ENCODE measurements at regions not wholly inside any gene's neighbourhood (a gene's known extent, or its start where the extent isn't known, plus 50 kb on each side); places are given as distances from the start of the nearest gene placed in this dataset.

GRCh38 chr2:167844714-167845530 lies 402.5 kb downstream of the STK39 start:
- no peak overlapping the region for H3K9ac ChIP-seq (ENCODE audit: low read length)
- ATAC-seq (ENCODE audit: low read depth), result no peak
- intact Hi-C loops (cut with micrococcal nuclease), result no loop called here

More at GRCh38 chr2:167844714-167845530, 402.5 kb downstream of the STK39 start:
- 76% methylated on average over 9 of the region's 9 CpGs for WGBS (ENCODE audit: insufficient coverage)
- Histone ChIP-seq H3K4me2 (replicated peaks; ENCODE audit: low read depth, low read length, poor library complexity, severe bottlenecking) (no peak overlapping the region), H3K27me3 (replicated peaks in 1 of 4; ENCODE audit: control extremely low read depth in 1 of 4, control insufficient read depth in 3 of 4, insufficient read depth in 4 of 4, low read length in 3 of 4) (no peaks in the 10 kb centered on the region), H3K79me2 (ENCODE audit: control insufficient read depth, insufficient read depth, low read length) (no peaks in the 10 kb centered on the region), H3K4me1 (ENCODE audit: control insufficient read depth in 2 of 2, insufficient read depth in 2 of 2, low read length in 2 of 2) (no peaks in the 10 kb centered on the region), H4K20me1 (ENCODE audit: control insufficient read depth, insufficient read depth, low read length, poor library complexity, severe bottlenecking) (no peaks in the 10 kb centered on the region), H2AFZ (ENCODE audit: insufficient read depth, low read depth, low read length, poor library complexity, severe bottlenecking) (no peak overlapping the region), H3K9me3 (ENCODE audit: control extremely low read depth in 1 of 3, control insufficient read depth in 2 of 3, insufficient read depth in 1 of 3, low read length in 2 of 3) (no peaks in the 10 kb centered on the region), H3K4me3 (ENCODE audit: control extremely low read depth in 1 of 5, extremely low read depth in 1 of 5, insufficient read depth in 1 of 5, low read depth in 2 of 5, low read length in 4 of 5) (no peak overlapping the region), H3K27ac (ENCODE audit: low read length in 2 of 2) (no peak overlapping the region), H3K36me3 (replicated peaks in 1 of 2; ENCODE audit: control extremely low read depth in 1 of 2, control insufficient read depth in 1 of 2, extremely low read depth in 1 of 2, insufficient read depth in 2 of 2, low read length in 1 of 2) (no peaks in the 10 kb centered on the region)
- H3K4me1 Mint-ChIP-seq, result no peaks in the 10 kb centered on the region
- H3K9me3 Mint-ChIP-seq (ENCODE audit: insufficient read depth), result no peaks in the 10 kb centered on the region
- DNase-seq, result no peak
- ChIA-PET POLR2A (no interaction called here), CTCF (interaction anchor here (1.6 kb wide), 1 partner anchor 10 kb away, joined by 4 read pairs; no protein-coding TSS in a partner anchor)
- TF ChIP-seq EZH2 (IDR thresholded peaks at IDR 0.05; ENCODE audit: borderline replicate concordance, insufficient read depth, low read depth, low read length, poor library complexity, severe bottlenecking) (no peak), CTCF (IDR thresholded peaks at IDR 0.05) (no peak)
- no peak overlapping the region for H3K4me3 Mint-ChIP-seq
- H3K27ac Mint-ChIP-seq, result no peak overlapping the region
- H3K27me3 Mint-ChIP-seq, result peaks cover 27% of the 10 kb centered on the region
